ENCODE measurements at regions not wholly inside any gene's neighbourhood (a gene's known extent, or its start where the extent isn't known, plus 50 kb on each side); places are given as distances from the start of the nearest gene placed in this dataset.

DNA sequence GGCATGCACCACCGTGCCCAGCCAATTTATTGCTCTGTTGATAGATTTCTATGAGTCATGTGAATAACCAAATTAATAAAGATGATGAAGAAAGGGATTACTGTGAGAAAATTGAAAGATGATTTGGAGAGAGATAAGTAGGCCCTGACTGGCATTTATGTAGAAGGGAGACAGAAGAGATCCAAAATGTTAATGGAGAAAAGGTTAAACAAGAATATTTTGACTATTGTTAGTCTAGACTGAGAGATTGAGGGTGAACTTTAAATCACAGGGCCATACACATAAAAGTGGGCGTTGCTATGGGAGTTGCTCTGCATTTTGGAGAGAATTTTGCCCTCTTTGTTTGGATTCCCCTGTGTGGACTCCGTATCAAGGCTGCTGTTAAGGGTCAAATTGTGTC lies 68.9 kb upstream of the SCAF8 start:
- H3K27ac Mint-ChIP-seq = no peak overlapping the region
- peaks cover 8% of the 10 kb centered on the region for H3K4me1 Mint-ChIP-seq (ENCODE audit: low read depth)
- H3K9me3 Mint-ChIP-seq = no peaks in the 10 kb centered on the region
- H3K27me3 Mint-ChIP-seq = no peaks in the 10 kb centered on the region
- H3K4me3 Mint-ChIP-seq = no peak overlapping the region
- H3K36me3 Mint-ChIP-seq (ENCODE audit: low read depth) = no peaks in the 10 kb centered on the region
- intact Hi-C loops (cut with micrococcal nuclease) = loop anchor here (10.0 kb wide), 1 partner anchor 509 kb away; no protein-coding TSS in a partner anchor

DNA sequence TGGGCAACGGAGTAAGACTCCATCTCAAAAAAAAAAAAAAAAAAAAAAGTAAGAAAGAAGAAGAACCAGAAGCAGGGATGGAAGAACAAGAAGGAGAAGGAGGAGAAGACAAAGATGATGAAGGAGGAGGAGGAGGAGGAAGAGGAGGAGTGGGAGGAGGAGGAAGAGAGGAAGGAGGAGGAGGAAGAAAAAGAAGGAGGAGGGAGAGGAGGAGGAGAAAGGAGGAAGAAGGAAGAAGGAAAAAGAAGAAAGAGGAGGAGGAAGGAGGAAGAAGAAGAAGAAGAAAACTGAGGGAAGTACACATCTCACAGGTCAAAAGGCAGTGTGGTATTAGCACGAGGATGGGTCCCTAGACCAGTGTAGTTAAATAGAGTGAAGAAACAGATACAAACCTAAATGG lies 65.1 kb upstream of the SCAF8 start:
- Mint-ChIP-seq H3K9me3 (no peaks in the 10 kb centered on the region), H3K4me1 (ENCODE audit: low read depth) (no peaks in the 10 kb centered on the region), H3K27ac (no peak overlapping the region), H3K36me3 (ENCODE audit: low read depth) (no peaks in the 10 kb centered on the region), H3K4me3 (no peak overlapping the region), H3K27me3 (no peaks in the 10 kb centered on the region)
- intact Hi-C loops (cut with micrococcal nuclease) = loop anchor here (10.0 kb wide), 1 partner anchor 513 kb away; no protein-coding TSS in a partner anchor

DNA sequence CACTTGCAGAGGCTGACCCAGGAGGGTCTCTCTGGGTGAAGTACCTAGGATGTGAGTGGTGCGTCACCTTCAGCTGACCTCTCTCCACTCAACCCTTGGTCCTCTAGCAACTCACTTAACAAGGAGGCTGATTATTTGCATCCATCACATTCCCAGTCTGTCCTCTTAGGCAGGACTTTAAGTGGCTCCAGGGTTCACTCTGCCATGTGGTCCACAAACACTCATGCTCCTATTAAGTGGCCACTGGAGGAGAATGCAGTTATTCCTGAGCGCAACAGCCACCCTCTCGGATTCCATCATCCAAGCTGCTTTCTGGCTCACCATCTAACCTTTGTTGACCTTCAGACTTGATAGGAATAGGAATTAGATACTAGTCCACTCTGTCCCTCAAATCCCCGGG lies 61.1 kb upstream of the SCAF8 start:
- no peaks in the 10 kb centered on the region for H3K36me3 Mint-ChIP-seq (ENCODE audit: low read depth)
- intact Hi-C loops (cut with micrococcal nuclease) = no loop called here
- no peak overlapping the region for H3K4me3 Mint-ChIP-seq
- no peak overlapping the region for H3K27ac Mint-ChIP-seq
- H3K27me3 Mint-ChIP-seq = no peaks in the 10 kb centered on the region
- no peaks in the 10 kb centered on the region for H3K4me1 Mint-ChIP-seq (ENCODE audit: low read depth)
- no peaks in the 10 kb centered on the region for H3K9me3 Mint-ChIP-seq

DNA sequence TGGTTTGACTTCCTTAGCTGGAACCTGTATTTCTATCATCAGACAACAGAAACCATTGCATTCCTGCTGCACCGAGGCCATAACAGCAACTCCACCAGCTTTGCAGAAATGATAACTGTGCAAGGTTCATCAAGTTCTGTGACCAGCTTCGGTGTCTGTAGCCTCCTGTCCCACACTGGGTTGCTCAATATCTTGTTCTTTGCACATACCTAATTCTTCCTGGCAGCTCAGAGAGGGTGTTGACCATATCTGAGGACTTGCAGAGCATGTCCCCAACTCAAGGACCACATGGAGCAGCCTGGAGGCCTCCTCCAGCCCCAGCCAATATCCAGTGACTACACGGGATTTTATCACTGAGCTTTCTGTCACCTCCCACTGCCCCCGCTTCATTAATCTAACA lies 59.3 kb upstream of the SCAF8 start:
- no peak overlapping the region for H3K4me3 Mint-ChIP-seq
- H3K9me3 Mint-ChIP-seq = no peaks in the 10 kb centered on the region
- no peaks in the 10 kb centered on the region for H3K4me1 Mint-ChIP-seq (ENCODE audit: low read depth)
- H3K27me3 Mint-ChIP-seq = no peaks in the 10 kb centered on the region
- H3K27ac Mint-ChIP-seq = no peak overlapping the region
- intact Hi-C loops (cut with micrococcal nuclease) = no loop called here
- no peaks in the 10 kb centered on the region for H3K36me3 Mint-ChIP-seq (ENCODE audit: low read depth)

DNA sequence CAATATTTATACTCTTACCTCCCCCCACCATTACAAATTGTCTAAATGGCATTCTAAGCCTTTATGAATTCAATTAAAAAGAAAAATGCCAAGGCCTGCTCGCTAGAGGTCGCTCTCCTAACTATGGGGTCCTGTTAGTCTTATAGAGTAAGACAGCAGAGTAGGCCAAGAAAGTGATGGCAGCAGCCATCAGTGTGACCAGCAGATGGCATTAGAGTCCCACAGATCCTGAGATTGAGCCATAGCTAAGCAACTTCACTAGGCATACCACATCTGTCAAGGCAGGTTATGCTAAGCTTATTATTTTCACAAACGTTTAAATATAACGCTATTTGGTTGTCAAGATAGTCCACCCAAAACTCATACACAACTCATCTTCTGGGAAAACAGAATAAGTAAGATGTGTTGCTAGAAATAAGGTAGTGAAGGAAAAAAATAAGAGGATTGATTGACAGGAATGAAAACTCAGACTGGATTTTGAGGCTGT lies 57.6 kb upstream of the SCAF8 start:
- H3K4me3 Mint-ChIP-seq = no peak overlapping the region
- H3K4me1 Mint-ChIP-seq (ENCODE audit: low read depth) = no peaks in the 10 kb centered on the region
- H3K27ac Mint-ChIP-seq = no peak overlapping the region
- intact Hi-C loops (cut with micrococcal nuclease) = loop anchor here (1.0 kb wide), 3 partner anchors 58 to 499 kb away; partner anchors contain the start of gene SCAF8
- H3K36me3 Mint-ChIP-seq (ENCODE audit: low read depth) = no peaks in the 10 kb centered on the region
- H3K27me3 Mint-ChIP-seq = no peaks in the 10 kb centered on the region
- H3K9me3 Mint-ChIP-seq = no peaks in the 10 kb centered on the region

DNA sequence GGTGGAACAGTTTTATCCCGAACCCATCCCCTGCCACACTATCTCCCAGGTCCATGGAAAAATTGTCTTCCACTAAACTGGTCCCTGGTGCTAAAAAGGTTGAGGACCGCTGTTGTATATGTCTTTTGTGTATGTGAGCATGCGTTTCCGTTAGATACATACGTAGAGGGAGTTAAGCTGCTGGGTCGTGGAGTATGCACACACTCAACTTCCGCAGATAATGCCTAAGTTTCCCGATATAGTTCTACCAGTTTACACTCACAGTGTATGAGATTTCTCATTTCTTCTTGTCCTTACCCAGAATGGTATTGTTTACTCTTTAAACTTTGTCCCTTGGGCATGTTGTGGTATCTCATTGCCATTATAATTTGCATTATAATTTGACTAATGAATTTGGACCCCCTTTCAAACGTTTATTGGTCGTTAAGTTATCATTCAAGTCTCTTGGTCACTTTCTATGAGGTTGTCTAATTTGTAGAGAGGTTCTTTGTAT lies 50.5 kb upstream of the SCAF8 start:
- no peak overlapping the region for H3K4me3 Mint-ChIP-seq
- intact Hi-C loops (cut with micrococcal nuclease) = no loop called here

More for the DNA sequence above, 50.5 kb upstream of the SCAF8 start:
- no peaks in the 10 kb centered on the region for H3K36me3 Mint-ChIP-seq (ENCODE audit: low read depth)
- no peak overlapping the region for H3K27ac Mint-ChIP-seq
- H3K27me3 Mint-ChIP-seq = peaks cover 17% of the 10 kb centered on the region
- peaks cover 11% of the 10 kb centered on the region for H3K4me1 Mint-ChIP-seq (ENCODE audit: low read depth)
- no peaks in the 10 kb centered on the region for H3K9me3 Mint-ChIP-seq
